Muscle of leg (tissue), 3 donors: ENCODE measurements at regions not wholly inside any gene's neighbourhood (a gene's known extent, or its start where the extent isn't known, plus 50 kb on each side); places are given as distances from the start of the nearest gene placed in this dataset.
"Not testable (repeated sequence)": the region's sequence is repeated elsewhere in the genome, so short reads cannot be mapped to it uniquely, and the experiment has no call there.

Source experiments
- DNase-seq: peaks from one replicate; pipeline ENCODE4 v3.0.0; 2013
- H3K27ac ChIP-seq: one replicate; pipeline ENCODE4 v1.5.1; 2013; ENCODE audit warnings: mild to moderate bottlenecking, low read length, control low read depth
- H3K27me3 ChIP-seq: one replicate; pipeline ENCODE4 v1.6.1; 2013; ENCODE audit warnings: low read length; ENCODE audit not compliant: control insufficient read depth, insufficient read depth
- H3K36me3 ChIP-seq: one replicate; pipeline ENCODE4 v1.6.1; 2013; ENCODE audit warnings: low read length; ENCODE audit not compliant: control insufficient read depth, insufficient read depth
- H3K4me1 ChIP-seq: one replicate; pipeline ENCODE4 v1.6.1; 2013; ENCODE audit warnings: low read length; ENCODE audit not compliant: control insufficient read depth, insufficient read depth
- H3K4me3 ChIP-seq: one replicate; pipeline ENCODE4 v1.5.1; 2013; ENCODE audit warnings: low read length, control low read depth
- H3K9me3 ChIP-seq: replicated peaks from 2 replicates; pipeline ENCODE4 v1.6.1; 2013; ENCODE audit warnings: low read depth, low read length; ENCODE audit not compliant: control insufficient read depth
- WGBS: methylation state at CpG from one replicate; pipeline ENCODE4 v1.1.5; 2013; ENCODE audit warnings: missing lambda C conversion rate; ENCODE audit not compliant: insufficient coverage; 5-methylcytosine and 5-hydroxymethylcytosine counted together

- 100% methylated on average over 1 of the region's 2 CpGs for WGBS
- H3K4me1 ChIP-seq, result no peaks in the 10 kb centered on the region
- no peaks in the 10 kb centered on the region for H3K36me3 ChIP-seq
- no peak overlapping the region for H3K27ac ChIP-seq
- no peaks in the 10 kb centered on the region for H3K27me3 ChIP-seq
- H3K4me3 ChIP-seq, result no peak overlapping the region
- peaks cover 11% of the 10 kb centered on the region for H3K9me3 ChIP-seq
- DNase-seq, result no peak
Measured at GRCh38 chr3:82595530-82595929, 834.1 kb upstream of the GBE1 start.

GRCh38 chr3:82587174-82587573, 825.7 kb upstream of the GBE1 start:
- no peak overlapping the region for H3K27ac ChIP-seq
- no peaks in the 10 kb centered on the region for H3K9me3 ChIP-seq
- no peak for DNase-seq
- no peaks in the 10 kb centered on the region for H3K4me1 ChIP-seq
- H3K36me3 ChIP-seq, result no peaks in the 10 kb centered on the region
- H3K27me3 ChIP-seq, result no peaks in the 10 kb centered on the region
- H3K4me3 ChIP-seq, result no peak overlapping the region

- Histone ChIP-seq H3K4me3 (no peak overlapping the region), H3K36me3 (no peaks in the 10 kb centered on the region), H3K27ac (no peak overlapping the region), H3K9me3 (no peaks in the 10 kb centered on the region), H3K27me3 (no peaks in the 10 kb centered on the region), H3K4me1 (no peaks in the 10 kb centered on the region)
- DNase-seq, result no peak
- WGBS, result no CpG with 5 or more reads among the region's 3 CpGs
Measured at GRCh38 chr3:82586414-82586813, 825.0 kb upstream of the GBE1 start.

GRCh38 chr3:82586002-82586401, 824.6 kb upstream of the GBE1 start:
- H3K4me3 ChIP-seq, H3K27ac ChIP-seq, H3K27me3 ChIP-seq, DNase-seq, H3K4me1 ChIP-seq, H3K36me3 ChIP-seq, H3K9me3 ChIP-seq: not testable (repeated sequence)
- WGBS, result no CpG with 5 or more reads among the region's 5 CpGs

- not testable (repeated sequence) for H3K9me3 ChIP-seq, H3K36me3 ChIP-seq, H3K27ac ChIP-seq, H3K4me3 ChIP-seq, DNase-seq, H3K27me3 ChIP-seq, H3K4me1 ChIP-seq
- WGBS, result no CpG with 5 or more reads among the region's 2 CpGs
Measured at GRCh38 chr3:82585591-82585990, 824.1 kb upstream of the GBE1 start.

GRCh38 chr3:82584861-82585260, 823.4 kb upstream of the GBE1 start:
- H3K36me3 ChIP-seq, H3K4me3 ChIP-seq, H3K9me3 ChIP-seq, H3K4me1 ChIP-seq, H3K27me3 ChIP-seq, DNase-seq, H3K27ac ChIP-seq: not testable (repeated sequence)
- WGBS, result no CpG with 5 or more reads among the region's 27 CpGs

GRCh38 chr3:82584415-82584814, 823.0 kb upstream of the GBE1 start:
- not testable (repeated sequence) for H3K4me3 ChIP-seq, H3K4me1 ChIP-seq, H3K27ac ChIP-seq, H3K27me3 ChIP-seq, H3K9me3 ChIP-seq, DNase-seq, H3K36me3 ChIP-seq
- 100% methylated on average over 1 of the region's 25 CpGs for WGBS

- Histone ChIP-seq H3K27me3 (no peaks in the 10 kb centered on the region), H3K9me3 (no peaks in the 10 kb centered on the region), H3K4me1 (no peaks in the 10 kb centered on the region), H3K36me3 (no peaks in the 10 kb centered on the region), H3K27ac (no peak overlapping the region), H3K4me3 (no peak overlapping the region)
- no peak for DNase-seq
- WGBS, result no CpG with 5 or more reads among the region's 3 CpGs
Measured at GRCh38 chr3:82581350-82581749, 819.9 kb upstream of the GBE1 start.

GRCh38 chr3:82572721-82573120, 811.3 kb upstream of the GBE1 start:
- no peaks in the 10 kb centered on the region for H3K4me1 ChIP-seq
- no peaks in the 10 kb centered on the region for H3K36me3 ChIP-seq
- DNase-seq, result no peak
- H3K9me3 ChIP-seq, result no peaks in the 10 kb centered on the region
- no peak overlapping the region for H3K4me3 ChIP-seq
- no peaks in the 10 kb centered on the region for H3K27me3 ChIP-seq
- H3K27ac ChIP-seq, result no peak overlapping the region

GRCh38 chr3:82568776-82569338, 807.4 kb upstream of the GBE1 start:
- Histone ChIP-seq H3K27me3 (no peaks in the 10 kb centered on the region), H3K9me3 (no peaks in the 10 kb centered on the region), H3K4me1 (no peaks in the 10 kb centered on the region), H3K4me3 (no peak overlapping the region), H3K36me3 (no peaks in the 10 kb centered on the region), H3K27ac (no peak overlapping the region)
- no CpG with 5 or more reads among the region's 3 CpGs for WGBS
- DNase-seq, result no peak

- WGBS, result 86% methylated on average over 4 of the region's 4 CpGs
- no peak for DNase-seq
- H3K4me1 ChIP-seq, result no peaks in the 10 kb centered on the region
Measured at GRCh38 chr3:82567029-82567600, 805.7 kb upstream of the GBE1 start.

More at GRCh38 chr3:82567029-82567600, 805.7 kb upstream of the GBE1 start:
- Histone ChIP-seq H3K27me3 (no peaks in the 10 kb centered on the region), H3K4me3 (no peak overlapping the region), H3K27ac (no peak overlapping the region), H3K36me3 (no peaks in the 10 kb centered on the region), H3K9me3 (no peaks in the 10 kb centered on the region)
